ENCODE measurements at regions not wholly inside any gene's neighbourhood (a gene's known extent, or its start where the extent isn't known, plus 50 kb on each side); places are given as distances from the start of the nearest gene placed in this dataset.

DNA sequence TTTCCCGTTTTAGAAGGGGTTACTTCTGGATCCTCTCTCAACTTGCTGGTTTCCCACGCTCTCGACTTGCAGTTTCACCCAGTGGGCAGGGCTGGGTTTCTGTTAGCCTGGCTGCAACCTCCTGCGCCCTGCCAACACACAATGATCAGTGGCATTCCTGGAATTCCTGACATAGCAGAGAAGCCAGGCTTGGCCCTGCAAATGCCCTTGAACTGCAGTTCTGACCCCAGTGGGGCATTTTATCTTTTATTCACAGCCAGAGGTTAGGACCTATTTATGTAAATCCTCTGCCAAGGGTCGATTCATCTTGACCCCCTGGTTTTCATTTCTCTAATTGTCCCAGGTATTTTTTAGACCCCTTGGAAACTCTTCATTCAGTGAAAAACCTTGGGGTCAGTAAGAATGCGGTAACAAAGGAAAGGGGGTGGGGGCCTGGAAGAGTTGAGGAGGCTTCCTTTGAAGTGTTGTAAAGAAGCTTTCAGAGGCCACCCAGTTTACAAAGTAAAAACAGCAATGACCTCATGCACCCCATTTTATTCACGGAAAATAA, 217.6 kb downstream of the ZNF674 start (continued):
- TF ChIP-seq REST (IDR thresholded peaks at IDR 0.05; ENCODE audit: borderline replicate concordance in 1 of 2, low read depth in 1 of 2, low read length in 2 of 2) (0 out of 4 replicates have a peak, but pooled peaks of 1 of the 2 experiments have one; percentile 21), TEAD3 (CRISPR knock-in tag; optimal IDR thresholded peaks at IDR 0.05; ENCODE audit: borderline replicate concordance) (peak; percentile 100), ZNF337 (CRISPR knock-in tag; IDR thresholded peaks at IDR 0.05; ENCODE audit: borderline replicate concordance, low read depth) (no peak), ESRRA (CRISPR knock-in tag; IDR thresholded peaks at IDR 0.05; ENCODE audit: low read depth) (0 out of 2 replicates have a peak, but pooled peaks have one; percentile 41), ZNF407 (CRISPR knock-in tag; IDR thresholded peaks at IDR 0.05; ENCODE audit: not compliant biosample characterization) (no peak), ZZZ3 (CRISPR knock-in tag; IDR thresholded peaks at IDR 0.05; ENCODE audit: borderline replicate concordance) (no peak), CHD2 (IDR thresholded peaks at IDR 0.05; ENCODE audit: low read depth, low read length) (no peak), BCL6 (CRISPR knock-in tag; IDR thresholded peaks at IDR 0.05) (peak; percentile 74), HES4 (CRISPR knock-in tag; IDR thresholded peaks at IDR 0.05; ENCODE audit: borderline replicate concordance) (no peak), KLF6 (CRISPR knock-in tag; IDR thresholded peaks at IDR 0.05) (no peak), ZNF343 (CRISPR knock-in tag; IDR thresholded peaks at IDR 0.05) (no peak), DDIT3 (CRISPR knock-in tag; IDR thresholded peaks at IDR 0.05) (no peak), ZNF160 (CRISPR knock-in tag; IDR thresholded peaks at IDR 0.05) (no peak)
- TF ChIP-seq, protein P1, sequence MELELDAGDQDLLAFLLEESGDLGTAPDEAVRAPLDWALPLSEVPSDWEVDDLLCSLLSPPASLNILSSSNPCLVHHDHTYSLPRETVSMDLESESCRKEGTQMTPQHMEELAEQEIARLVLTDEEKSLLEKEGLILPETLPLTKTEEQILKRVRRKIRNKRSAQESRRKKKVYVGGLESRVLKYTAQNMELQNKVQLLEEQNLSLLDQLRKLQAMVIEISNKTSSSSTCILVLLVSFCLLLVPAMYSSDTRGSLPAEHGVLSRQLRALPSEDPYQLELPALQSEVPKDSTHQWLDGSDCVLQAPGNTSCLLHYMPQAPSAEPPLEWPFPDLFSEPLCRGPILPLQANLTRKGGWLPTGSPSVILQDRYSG (CRISPR knock-in tag; IDR thresholded peaks at IDR 0.05), result no peak
- TF ChIP-seq, protein P2, sequence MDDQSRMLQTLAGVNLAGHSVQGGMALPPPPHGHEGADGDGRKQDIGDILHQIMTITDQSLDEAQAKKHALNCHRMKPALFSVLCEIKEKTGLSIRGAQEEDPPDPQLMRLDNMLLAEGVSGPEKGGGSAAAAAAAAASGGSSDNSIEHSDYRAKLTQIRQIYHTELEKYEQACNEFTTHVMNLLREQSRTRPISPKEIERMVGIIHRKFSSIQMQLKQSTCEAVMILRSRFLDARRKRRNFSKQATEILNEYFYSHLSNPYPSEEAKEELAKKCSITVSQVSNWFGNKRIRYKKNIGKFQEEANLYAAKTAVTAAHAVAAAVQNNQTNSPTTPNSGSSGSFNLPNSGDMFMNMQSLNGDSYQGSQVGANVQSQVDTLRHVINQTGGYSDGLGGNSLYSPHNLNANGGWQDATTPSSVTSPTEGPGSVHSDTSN (CRISPR knock-in tag; IDR thresholded peaks at IDR 0.05; ENCODE audit: borderline replicate concordance), result no peak
